ENCODE measurements at regions not wholly inside any gene's neighbourhood (a gene's known extent, or its start where the extent isn't known, plus 50 kb on each side); places are given as distances from the start of the nearest gene placed in this dataset.
"Not testable (repeated sequence)": the region's sequence is repeated elsewhere in the genome, so short reads cannot be mapped to it uniquely, and the experiment has no call there.

DNA sequence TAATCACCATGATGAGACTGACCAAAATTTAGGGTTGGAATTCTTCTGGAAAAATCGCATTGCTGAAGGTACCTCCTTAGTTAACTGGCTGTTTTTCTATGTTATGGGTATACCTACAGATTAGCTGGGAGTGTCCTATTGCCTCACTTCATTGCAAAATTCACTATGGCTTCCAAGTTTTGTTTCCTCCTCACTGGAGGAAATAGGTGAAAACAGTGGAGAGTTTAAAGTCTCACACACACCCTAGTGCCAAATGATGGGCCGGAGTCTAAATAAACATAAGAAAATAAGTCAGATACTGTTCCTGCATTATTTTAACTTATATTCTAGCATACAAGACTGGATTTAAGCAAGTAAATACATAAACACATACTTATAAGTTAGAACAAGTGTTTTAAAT is 98.2 kb downstream of the AHR start:
- no peak for DNase-seq

DNA sequence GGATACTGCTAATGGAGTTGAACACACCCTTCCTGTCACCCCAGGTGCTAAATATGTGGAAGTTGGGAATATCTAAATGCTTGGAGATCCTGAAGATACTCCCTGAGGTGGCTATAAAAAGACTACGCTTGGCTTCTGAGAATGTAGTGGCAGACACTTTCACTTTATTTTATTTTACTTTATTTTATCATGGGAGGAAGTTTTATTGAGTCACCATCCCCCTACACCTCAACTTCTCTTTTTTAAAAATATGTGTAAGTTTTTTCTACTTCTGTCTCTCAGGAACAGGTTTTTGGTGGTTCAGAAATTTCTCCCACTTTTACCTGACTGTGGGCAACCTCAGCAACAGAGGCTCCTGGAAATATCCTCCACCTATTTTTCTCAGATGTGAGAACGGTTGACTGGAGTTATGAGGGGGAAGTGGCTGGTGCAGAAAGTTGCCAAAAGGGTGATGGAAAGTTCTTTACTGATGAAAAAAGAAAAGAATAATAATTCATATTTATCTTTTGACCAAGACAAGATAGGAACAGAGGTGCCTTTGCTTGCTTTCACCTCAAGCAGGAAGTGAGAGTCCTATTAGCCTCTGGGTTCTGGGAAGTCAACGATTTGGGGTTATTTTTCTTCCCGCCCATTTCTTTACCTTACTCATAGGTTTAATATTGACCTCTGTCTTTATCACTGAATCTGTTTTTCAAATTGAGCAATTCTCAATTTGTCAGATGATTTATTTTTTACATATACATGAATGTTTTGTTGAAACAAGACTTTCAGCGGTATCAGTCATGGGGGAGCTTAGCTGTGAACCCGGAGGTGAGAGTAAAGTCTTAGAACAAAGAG is 103.6 kb downstream of the AHR start:
- no peak for DNase-seq

- no peak for DNase-seq
Measured at GRCh38 chr7:17402628-17403278, 104.3 kb downstream of the AHR start.

- no peak for DNase-seq
Measured at GRCh38 chr7:17404006-17404405, 105.6 kb downstream of the AHR start.

DNA sequence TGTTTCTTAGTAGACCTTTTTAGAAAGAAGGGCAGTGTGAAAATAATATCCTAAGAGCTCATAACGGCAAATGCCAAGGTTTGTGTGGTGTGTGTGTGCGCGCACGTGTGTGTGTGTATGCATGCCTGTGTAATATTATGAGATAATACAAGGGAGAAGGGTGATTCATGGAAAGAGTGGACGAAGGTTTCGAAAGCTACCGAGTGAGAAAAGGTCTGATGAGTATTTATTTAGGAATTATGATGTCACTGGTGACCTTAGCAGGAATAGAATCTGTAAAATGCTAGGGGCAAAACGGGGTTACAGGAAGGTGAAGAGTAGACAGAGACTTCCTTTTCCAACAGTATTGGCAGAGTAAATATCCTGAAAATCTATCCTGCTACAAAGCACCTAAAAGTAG is 107.3 kb downstream of the AHR start:
- DNase-seq: no peak

- DNase-seq: no peak
Measured at GRCh38 chr7:17406738-17407137, 108.3 kb downstream of the AHR start.

DNA sequence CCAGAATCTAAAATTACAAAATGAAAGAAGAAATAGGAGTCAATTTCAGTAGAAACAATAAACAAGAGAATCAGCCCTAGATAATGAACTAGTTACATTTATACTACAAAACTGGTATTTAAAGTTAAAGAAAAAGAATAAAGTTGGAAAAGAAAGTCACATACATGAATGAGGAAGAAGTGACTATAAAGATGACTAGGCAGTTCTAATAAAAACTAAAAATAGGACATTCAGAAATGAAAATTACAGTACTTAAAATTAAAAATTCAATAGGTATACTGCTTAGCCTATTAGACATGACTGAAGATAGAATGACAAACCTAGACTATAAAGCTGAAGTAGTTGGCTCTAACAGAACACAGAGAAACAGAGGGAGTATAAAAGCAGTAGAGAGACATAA is 108.8 kb downstream of the AHR start:
- DNase-seq: no peak

DNA sequence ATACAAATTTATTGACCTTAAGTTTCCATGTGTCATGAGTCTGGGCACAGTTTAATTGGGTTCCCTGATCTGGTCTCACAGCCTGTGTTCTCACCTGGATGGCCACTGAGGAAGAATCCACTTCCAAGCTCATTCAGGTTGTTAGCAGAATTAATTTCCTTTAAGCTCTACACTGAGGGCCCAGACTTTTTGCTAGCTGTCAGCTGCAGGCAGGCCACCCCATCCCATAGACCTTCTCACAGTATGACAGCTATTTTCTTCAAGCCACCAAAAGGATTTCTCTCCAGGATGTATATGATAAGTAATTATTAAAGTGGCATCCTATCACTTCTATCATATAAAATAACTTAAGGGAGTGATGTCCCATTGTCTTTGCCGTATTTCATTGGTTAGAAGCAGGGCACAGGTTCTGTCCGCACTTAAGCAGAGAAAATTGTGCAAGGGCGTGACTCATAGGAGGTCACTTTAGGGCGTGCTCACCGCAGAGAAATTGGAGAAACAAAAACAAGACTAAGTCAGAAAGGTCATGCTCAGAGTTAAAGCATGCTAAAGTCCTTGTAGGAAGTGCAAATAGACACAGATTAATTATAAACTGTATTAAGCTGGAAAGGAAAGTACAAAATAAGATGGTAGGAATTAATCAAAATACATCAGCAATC is 109.9 kb downstream of the AHR start:
- no peak for DNase-seq

- DNase-seq: no peak
Measured at GRCh38 chr7:17408904-17409290, 110.4 kb downstream of the AHR start.

GRCh38 chr7:17411922-17412321 is 113.5 kb downstream of the AHR start:
- no peak for DNase-seq

DNA sequence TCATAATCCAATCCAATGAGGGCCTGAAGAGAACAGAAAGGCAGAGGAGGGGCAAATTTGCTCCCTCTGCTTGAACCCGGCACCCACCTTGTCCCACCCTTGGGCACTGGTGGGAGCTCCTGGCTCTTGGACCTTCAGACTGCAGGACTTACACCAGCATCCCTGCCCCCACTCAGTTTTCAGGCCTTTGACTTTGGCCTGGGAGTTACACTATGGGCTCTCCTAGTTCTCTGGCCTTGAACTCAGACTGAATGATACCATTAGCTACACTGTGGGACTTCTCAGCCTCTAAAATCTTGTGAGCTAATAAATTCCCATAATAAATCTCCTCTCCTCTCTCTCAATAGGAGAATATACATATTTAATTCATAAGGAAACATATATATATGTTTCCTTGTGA is 114.4 kb downstream of the AHR start:
- DNase-seq: no peak

GRCh38 chr7:17415955-17416354 is 117.5 kb downstream of the AHR start:
- DNase-seq: no peak

DNA sequence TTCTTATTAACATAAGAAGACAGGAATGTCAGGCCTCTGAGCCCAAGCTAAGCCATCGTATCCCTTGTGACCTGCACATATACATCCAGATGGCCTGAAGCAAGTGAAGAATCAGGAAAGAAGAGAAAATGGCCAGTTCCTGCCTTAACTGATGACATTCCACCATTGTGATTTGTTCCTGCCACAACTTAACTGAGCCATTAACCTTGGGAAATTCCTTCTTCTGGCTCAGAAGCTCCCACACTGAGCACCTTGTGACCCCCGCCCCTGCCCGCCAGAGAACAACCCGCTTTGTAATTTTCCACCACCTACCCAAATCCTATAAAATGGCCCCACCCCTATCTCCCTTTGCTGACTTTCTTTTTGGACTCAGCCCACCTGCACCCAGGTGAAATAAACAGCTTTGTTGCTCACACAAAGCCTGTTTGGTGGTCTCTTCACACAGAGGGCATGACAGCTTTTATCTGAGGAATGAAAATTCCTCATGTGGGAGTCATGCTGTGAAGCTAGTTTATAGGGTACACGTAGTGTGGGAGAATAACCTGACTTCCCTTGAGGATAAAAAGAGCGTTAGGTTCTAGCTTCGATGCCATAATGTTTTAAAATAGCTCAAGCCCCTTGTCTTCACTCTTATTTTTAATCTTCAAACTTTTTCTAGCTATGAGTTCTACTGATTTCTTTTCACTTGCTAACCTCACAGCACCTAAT is 122.0 kb downstream of the AHR start:
- DNase-seq: not testable (repeated sequence)

DNA sequence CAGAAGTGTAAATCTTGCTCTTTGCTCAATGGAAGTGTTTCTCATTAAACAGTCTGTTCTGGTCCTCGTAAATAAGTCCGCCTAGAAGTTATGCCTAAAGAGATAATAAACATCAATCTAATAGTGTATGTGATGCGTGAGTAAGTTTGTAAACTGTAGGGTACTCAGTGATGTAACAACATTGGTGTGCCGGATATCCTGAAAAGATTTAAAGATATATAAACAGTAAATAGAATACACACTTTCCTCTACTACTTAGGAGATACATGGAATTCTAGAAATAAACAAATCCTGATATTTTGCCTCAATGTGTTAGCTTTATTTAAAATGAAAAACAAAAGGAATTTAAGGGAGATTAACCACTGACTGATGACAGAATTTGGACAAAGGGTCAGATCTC is 123.5 kb downstream of the AHR start:
- DNase-seq: no peak

- no peak for DNase-seq
Measured at GRCh38 chr7:17422966-17423365, 124.5 kb downstream of the AHR start.

- DNase-seq: no peak
Measured at GRCh38 chr7:17427924-17428323, 129.5 kb downstream of the AHR start.

DNA sequence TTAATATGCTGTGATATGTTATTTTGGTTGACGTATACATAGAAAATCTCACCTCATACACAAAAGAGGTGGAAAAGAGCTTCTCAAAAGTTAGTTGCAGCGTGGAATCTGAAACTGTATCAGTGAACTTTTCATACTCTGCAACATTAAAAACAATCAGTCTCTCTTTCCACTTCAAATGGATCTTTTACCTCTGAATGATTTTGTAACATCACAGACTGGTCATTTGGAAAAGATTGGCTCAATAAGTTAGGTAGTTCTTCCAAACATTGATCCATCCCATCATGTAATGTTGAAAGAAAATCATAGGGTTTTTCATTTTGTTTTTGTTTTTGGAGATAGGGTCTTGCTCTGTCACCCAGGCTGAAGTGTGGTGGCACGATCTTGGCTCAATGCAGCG is 131.1 kb downstream of the AHR start:
- DNase-seq: no peak

DNA sequence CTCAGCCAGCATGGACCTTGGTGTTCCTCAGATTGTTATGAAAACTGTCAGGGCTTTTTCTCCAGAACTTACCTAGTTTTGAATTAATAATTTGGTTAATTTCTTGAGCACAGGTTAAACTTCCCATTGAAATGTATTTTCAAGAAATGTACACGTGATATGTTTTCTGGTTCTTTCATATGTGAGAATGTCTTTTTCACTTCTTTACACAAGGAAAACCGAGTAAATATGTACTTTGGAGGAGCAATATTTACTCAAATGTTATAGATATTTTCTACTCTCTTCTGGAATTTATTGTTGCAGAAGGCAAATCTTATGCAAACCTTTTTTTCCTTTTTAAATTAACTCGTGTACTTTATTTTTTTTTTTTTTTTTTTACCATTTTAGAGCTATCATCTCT is 134.3 kb downstream of the AHR start:
- DNase-seq: no peak

- DNase-seq: no peak
Measured at GRCh38 chr7:17434191-17434590, 135.7 kb downstream of the AHR start.

DNA sequence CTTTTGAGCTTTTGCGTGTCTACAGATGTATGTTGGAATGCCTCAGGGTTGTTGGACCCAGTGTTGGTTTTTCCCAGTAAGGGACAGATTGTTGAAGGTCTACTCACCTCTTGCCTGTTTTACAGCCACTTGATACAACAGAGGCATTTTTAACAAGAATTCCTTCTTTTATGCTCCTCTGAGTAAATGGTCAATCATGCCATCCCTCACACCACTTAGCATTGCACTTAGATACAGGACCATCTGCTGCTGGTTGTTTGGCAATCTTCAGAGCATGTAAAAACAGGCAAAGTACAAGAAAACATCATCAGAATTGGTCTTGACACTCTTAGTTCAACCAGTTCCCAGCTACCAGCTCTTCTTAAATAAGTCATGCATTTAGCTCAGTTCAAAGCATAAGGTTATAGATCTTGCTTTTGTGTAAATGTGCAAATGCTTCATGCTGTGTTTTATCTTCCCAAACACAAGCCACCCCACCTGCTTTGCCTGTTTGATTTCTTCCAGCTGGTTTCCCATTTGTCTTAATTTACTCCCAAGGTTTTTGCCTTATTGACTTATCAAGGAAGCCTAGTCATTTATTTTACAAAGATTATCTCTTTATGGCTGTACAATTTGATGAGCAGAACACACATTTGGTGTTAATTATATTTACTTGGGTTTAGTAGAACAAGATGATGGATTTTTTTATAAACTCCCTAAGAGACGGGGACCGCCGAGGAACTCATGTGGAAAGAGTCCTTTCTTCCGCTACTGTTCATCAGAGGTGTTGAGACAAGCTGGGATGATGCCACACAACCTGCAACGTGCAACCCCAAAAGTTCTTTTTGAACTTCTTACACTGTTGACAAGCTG is 136.6 kb downstream of the AHR start:
- DNase-seq: no peak

GRCh38 chr7:17436126-17436525 is 137.7 kb downstream of the AHR start:
- no peak for DNase-seq

DNA sequence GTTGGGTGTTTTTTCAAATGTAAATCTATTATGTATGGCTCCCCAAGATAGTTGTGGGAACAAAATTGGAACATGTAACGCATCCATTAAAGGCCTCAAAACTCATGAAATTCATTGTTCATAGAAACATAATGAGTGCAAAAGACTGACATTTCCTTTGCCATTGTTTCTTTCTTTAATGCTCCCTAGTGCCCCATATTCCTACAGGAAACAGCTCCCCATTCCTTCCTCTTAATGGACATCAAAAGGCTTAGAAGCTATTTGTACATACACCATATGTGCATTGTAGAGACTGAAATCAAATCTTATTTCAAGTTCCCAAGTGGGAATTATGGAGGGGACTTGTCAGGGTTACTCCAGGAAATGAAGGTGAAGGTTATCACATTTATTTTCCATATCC is 139.1 kb downstream of the AHR start:
- no peak for DNase-seq

Data from NCI-H1048 (cell line).